ENCODE measurements at regions not wholly inside any gene's neighbourhood (a gene's known extent, or its start where the extent isn't known, plus 50 kb on each side); places are given as distances from the start of the nearest gene placed in this dataset.

DNA sequence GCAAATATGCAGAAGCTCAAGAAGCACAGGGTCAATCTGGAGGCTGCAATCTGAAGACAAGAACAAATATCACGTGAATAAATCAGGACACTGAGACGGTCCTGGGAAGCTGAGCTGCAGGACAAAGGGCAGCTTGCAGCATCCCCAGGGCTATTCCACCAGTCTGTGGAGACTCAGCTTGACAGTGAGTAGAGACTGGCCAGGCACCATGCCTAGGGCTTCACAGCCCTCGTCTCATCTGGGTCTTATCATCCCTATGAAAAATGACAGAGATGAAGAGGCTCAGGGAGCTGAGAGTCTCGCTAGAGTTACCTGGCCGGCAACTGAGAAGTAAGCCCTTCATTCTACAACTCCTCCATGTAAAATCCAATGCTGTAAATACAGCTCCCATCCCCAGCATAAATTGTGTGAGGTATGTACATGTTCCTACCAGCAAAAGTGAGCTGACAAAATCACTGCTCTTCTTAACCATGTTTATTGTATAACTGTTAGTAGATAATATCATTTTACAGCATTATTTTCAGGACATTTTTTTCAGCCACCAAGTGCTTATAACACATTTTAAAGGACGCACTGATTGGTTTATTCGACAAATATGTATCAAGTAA is 186.6 kb upstream of the IGFBP3 start:
- Histone ChIP-seq H3K79me2 (ENCODE audit: low read depth) (no peaks in the 10 kb centered on the region), H3K4me2 (no peak overlapping the region), H3K9me3 (ENCODE audit: low read depth) (no peaks in the 10 kb centered on the region), H3K27me3 (no peaks in the 10 kb centered on the region), H3K4me1 (no peaks in the 10 kb centered on the region), H2AFZ (replicated peaks) (peak overlapping the region; percentile 35), H3K9ac (no peak overlapping the region), H3K36me3 (no peaks in the 10 kb centered on the region), H3F3A (ENCODE audit: low read depth) (no peaks in the 10 kb centered on the region), H3K4me3 (no peak overlapping the region), H4K20me1 (ENCODE audit: low read depth) (no peaks in the 10 kb centered on the region), H3K27ac (no peak overlapping the region)
- Mint-ChIP-seq H3K9me3 (no peaks in the 10 kb centered on the region), H3K4me3 (no peak overlapping the region), H3K36me3 (no peaks in the 10 kb centered on the region), H3K27me3 (ENCODE audit: insufficient read depth, low read depth) (peaks cover 5% of the 10 kb centered on the region), H3K27ac (no peak overlapping the region), H3K4me1 (no peaks in the 10 kb centered on the region)
- TF ChIP-seq EZH2phosphoT487 (IDR thresholded peaks at IDR 0.05): no peak
- TF ChIP-seq EZH2 (IDR thresholded peaks at IDR 0.05): no peak
- TF ChIP-seq, protein P1, sequence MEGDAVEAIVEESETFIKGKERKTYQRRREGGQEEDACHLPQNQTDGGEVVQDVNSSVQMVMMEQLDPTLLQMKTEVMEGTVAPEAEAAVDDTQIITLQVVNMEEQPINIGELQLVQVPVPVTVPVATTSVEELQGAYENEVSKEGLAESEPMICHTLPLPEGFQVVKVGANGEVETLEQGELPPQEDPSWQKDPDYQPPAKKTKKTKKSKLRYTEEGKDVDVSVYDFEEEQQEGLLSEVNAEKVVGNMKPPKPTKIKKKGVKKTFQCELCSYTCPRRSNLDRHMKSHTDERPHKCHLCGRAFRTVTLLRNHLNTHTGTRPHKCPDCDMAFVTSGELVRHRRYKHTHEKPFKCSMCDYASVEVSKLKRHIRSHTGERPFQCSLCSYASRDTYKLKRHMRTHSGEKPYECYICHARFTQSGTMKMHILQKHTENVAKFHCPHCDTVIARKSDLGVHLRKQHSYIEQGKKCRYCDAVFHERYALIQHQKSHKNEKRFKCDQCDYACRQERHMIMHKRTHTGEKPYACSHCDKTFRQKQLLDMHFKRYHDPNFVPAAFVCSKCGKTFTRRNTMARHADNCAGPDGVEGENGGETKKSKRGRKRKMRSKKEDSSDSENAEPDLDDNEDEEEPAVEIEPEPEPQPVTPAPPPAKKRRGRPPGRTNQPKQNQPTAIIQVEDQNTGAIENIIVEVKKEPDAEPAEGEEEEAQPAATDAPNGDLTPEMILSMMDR (IDR thresholded peaks at IDR 0.05): no peak
- no peak for DNase-seq (ENCODE audit: low spot score)

DNA sequence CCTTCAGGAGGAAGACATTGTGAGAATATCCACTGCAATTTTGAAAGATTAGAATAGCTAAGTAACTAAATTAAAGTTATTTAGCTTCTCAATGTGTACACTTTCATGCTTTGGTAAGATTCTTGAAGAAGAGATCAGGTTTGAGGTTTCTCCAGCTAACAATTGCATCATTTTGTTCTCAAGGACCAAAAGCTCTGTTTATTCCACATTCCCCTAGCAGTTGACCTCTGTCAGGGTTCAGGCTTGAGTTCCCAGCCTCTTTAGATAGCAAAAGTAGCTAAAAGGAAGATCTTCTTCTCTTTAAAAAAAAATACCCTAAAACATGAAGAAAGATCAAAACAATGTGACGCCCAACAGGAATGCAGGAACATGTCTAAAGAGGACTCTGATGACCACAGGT is 179.4 kb upstream of the IGFBP3 start:
- Histone ChIP-seq H3K27me3 (no peaks in the 10 kb centered on the region), H3K79me2 (ENCODE audit: low read depth) (no peaks in the 10 kb centered on the region), H3F3A (ENCODE audit: low read depth) (no peaks in the 10 kb centered on the region), H2AFZ (replicated peaks) (no peak overlapping the region), H4K20me1 (ENCODE audit: low read depth) (no peaks in the 10 kb centered on the region), H3K9ac (no peak overlapping the region), H3K27ac (no peak overlapping the region), H3K4me2 (no peak overlapping the region), H3K4me3 (no peak overlapping the region), H3K4me1 (no peaks in the 10 kb centered on the region), H3K36me3 (no peaks in the 10 kb centered on the region), H3K9me3 (ENCODE audit: low read depth) (no peaks in the 10 kb centered on the region)
- Mint-ChIP-seq H3K4me1 (no peaks in the 10 kb centered on the region), H3K36me3 (no peaks in the 10 kb centered on the region), H3K9me3 (no peaks in the 10 kb centered on the region), H3K27ac (no peak overlapping the region), H3K4me3 (no peak overlapping the region), H3K27me3 (ENCODE audit: insufficient read depth, low read depth) (no peaks in the 10 kb centered on the region)
- DNase-seq (ENCODE audit: low spot score): no peak
- TF ChIP-seq EZH2 (IDR thresholded peaks at IDR 0.05): no peak
- no peak for TF ChIP-seq EZH2phosphoT487 (IDR thresholded peaks at IDR 0.05)
- TF ChIP-seq, protein P1 (IDR thresholded peaks at IDR 0.05): no peak

DNA sequence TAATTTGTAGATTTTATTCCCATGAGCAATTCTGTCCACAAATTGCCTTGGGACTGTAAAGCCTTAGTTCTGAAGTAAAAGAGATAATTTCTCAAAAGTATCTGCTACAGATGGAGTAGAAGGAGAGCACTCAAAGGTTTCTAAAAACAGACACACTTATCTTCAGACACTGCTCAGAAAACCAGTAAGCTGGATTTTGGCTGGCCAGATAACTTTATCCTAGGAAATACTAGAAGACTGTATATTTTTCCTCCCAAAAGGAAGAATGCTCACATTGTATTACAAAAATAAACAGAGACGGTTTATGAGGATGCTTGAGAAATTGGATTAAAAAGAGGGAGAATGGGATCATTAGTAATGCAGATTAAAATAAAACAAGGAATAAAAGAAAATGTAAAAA is 178.0 kb upstream of the IGFBP3 start:
- no peak overlapping the region for H3K27ac Mint-ChIP-seq
- Histone ChIP-seq H3K36me3 (no peaks in the 10 kb centered on the region), H3F3A (ENCODE audit: low read depth) (no peaks in the 10 kb centered on the region), H2AFZ (replicated peaks) (no peak overlapping the region), H3K27ac (no peak overlapping the region), H3K9ac (no peak overlapping the region), H3K27me3 (no peaks in the 10 kb centered on the region), H3K79me2 (ENCODE audit: low read depth) (no peaks in the 10 kb centered on the region), H3K4me1 (peaks cover 6% of the 10 kb centered on the region), H3K9me3 (ENCODE audit: low read depth) (no peaks in the 10 kb centered on the region), H3K4me3 (no peak overlapping the region), H3K4me2 (no peak overlapping the region), H4K20me1 (ENCODE audit: low read depth) (no peaks in the 10 kb centered on the region)
- no peaks in the 10 kb centered on the region for H3K27me3 Mint-ChIP-seq (ENCODE audit: insufficient read depth, low read depth)
- no peaks in the 10 kb centered on the region for H3K4me1 Mint-ChIP-seq
- no peaks in the 10 kb centered on the region for H3K36me3 Mint-ChIP-seq
- no peak for TF ChIP-seq EZH2 (IDR thresholded peaks at IDR 0.05)
- no peak for TF ChIP-seq EZH2phosphoT487 (IDR thresholded peaks at IDR 0.05)
- TF ChIP-seq, protein P1 (IDR thresholded peaks at IDR 0.05): no peak
- no peak for DNase-seq (ENCODE audit: low spot score)
- no peaks in the 10 kb centered on the region for H3K9me3 Mint-ChIP-seq
- no peak overlapping the region for H3K4me3 Mint-ChIP-seq
